ENCODE measurements at regions not wholly inside any gene's neighbourhood (a gene's known extent, or its start where the extent isn't known, plus 50 kb on each side); places are given as distances from the start of the nearest gene placed in this dataset.

DNA sequence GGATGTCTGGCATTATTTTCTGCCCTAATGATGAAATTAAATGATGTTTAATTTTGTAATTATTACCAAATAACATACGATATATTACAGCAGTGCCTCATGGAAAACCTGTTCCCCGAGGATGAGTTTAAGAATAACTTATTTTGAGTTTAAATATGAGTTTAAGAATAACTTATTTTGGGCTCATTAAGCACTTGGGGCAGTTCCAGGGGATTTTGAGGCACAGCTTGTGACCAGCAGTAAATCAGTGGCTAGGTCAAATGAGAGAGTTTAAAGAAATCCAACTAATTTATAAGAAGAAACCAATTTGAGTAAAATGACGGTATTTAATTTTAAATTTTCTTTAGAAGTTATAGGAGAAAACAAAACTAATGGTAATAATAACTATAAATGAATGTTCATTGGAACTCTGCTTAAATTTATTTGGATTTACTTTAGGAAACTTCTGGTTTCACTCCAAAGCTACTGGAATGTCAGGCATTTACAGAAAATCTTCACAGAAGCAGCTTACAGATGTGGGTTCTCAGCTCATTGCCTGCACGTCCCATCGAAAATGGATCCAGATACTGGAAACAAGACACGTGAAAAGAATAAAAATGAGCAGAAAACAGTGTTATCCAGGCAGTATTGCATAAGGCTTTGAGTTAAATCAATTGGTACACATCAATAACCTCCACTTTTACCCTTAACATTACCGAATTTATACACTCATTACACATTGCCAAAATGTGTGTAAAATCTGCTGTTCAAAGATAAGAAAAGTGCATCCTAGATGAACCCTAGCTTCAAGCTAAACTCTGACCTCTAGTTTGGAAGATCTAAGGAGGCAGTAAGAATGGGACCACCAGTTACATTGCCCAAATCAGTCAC is 784.5 kb upstream of the IGFBP3 start:
- WGBS, 10 experiments, result 14 to 100% (median 86%) methylated on average over 2 to 7 of the region's 7 CpGs
- ATAC-seq (replicated peaks in 6 of 8), result no peak
- no peak overlapping the region for H3K27ac ChIP-seq
- no peak overlapping the region for H3K4me3 ChIP-seq
- in situ Hi-C loops (cut with MboI; ENCODE audit: low pct_unique_long_range_greater_than_20kb in 2 of 9, low sequenced_read_pairs in 9 of 9, unreplicated experiment in 9 of 9), result no loop called here
- no peaks in the 10 kb centered on the region for H3K4me1 ChIP-seq (replicated peaks in 1 of 2)

DNA sequence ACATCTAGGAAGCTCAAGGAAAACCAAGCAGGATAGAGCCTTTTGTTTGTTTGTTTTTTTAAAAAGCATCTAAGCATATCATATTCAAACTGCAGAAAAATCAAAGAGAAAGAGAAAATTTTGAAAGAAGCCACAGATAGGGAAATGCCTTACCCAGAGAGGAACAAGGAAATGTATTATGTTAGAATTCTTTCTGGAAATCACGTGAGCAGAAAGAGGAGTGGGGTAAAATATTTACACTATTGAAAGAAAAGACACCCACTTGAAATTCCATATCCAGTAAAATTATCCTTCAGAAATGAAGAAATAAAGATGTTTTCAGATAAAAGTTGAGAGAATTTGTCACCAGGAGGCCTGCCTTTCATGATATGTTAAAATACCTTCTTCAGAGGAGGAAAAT is 775.7 kb upstream of the IGFBP3 start:
- in situ Hi-C loops (cut with MboI; ENCODE audit: low pct_unique_long_range_greater_than_20kb in 2 of 9, low sequenced_read_pairs in 9 of 9, unreplicated experiment in 9 of 9), result no loop called here
- no peak for ATAC-seq (replicated peaks in 6 of 8)
- 50 to 100% (median 100%) methylated on average over 1 of the region's 1 CpG; no CpG with 5 or more reads in 2 of the 10 experiments for WGBS, 10 experiments

DNA sequence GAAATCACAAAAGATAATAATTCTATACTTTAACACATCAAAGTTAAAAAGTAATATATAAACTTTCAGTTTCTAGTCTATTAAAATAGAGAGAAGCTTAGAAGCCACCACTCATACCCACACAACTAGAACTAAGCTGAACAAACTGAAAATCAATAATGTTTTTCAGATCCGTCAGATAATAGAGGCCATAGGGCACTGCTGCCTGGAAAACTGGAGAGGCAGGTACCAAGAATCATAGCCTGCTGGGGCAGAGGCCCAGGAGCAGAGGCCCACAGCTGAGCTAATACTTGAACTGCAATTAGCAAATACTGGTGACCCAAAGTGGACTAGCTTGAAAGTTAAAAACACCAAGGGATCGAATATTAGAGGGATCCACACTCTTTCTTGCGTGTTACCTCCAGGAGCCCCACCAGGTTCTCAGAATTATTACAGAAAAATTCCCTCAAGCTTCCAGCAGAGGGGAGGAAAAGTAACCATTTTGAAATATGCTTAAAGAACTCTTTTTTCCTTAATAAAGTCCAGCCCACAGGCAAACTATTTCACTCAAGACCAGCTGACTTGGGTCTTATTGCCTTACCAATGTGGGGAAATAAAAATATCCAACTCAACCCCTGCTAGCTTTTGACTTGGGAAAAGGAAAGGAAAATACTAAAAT is 774.1 kb upstream of the IGFBP3 start:
- H3K27ac ChIP-seq, result no peak overlapping the region
- peak in 1 of 8 experiments; percentile 58 for ATAC-seq (replicated peaks in 6 of 8)
- WGBS, 10 experiments, result 77 to 93% (median 79%) methylated on average over 1 to 3 of the region's 3 CpGs; no CpG with 5 or more reads in 3 of the 10 experiments
- in situ Hi-C loops (cut with MboI; ENCODE audit: low pct_unique_long_range_greater_than_20kb in 2 of 9, low sequenced_read_pairs in 9 of 9, unreplicated experiment in 9 of 9), result no loop called here
- H3K4me1 ChIP-seq (replicated peaks in 1 of 2), result no peaks in the 10 kb centered on the region
- no peak overlapping the region for H3K4me3 ChIP-seq

More for the DNA sequence above, 775.7 kb upstream of the IGFBP3 start:
- no peak overlapping the region for H3K27ac ChIP-seq
- H3K4me3 ChIP-seq, result no peak overlapping the region
- no peaks in the 10 kb centered on the region for H3K4me1 ChIP-seq (replicated peaks in 1 of 2)

DNA sequence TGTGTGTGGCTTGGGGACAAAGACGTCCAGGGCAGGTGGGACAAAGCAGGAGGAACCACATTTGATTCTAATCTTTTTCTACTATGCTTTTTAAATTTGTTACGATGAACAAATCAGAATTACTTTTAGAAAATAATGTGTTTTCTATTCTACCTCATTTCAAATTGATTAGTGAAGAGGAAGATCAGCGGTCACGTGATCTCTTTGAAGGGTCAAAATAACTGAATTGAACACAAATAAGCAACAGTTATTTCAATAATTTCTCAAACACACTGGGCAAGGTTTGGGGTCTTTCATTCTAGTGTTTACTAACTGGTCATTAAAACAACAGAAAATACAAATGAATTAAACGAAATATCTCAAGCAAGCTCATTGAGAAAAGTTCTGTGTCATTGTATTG is 773.0 kb upstream of the IGFBP3 start:
- in situ Hi-C loops (cut with MboI; ENCODE audit: low pct_unique_long_range_greater_than_20kb in 2 of 9, low sequenced_read_pairs in 9 of 9, unreplicated experiment in 9 of 9), result no loop called here
- Histone ChIP-seq H3K4me1 (replicated peaks in 1 of 2) (no peaks in the 10 kb centered on the region), H3K27ac (no peak overlapping the region), H3K4me3 (no peak overlapping the region)
- WGBS, 10 experiments, result 37 to 100% (median 71%) methylated on average over 1 to 5 of the region's 5 CpGs
- no peak for ATAC-seq (replicated peaks in 6 of 8)

DNA sequence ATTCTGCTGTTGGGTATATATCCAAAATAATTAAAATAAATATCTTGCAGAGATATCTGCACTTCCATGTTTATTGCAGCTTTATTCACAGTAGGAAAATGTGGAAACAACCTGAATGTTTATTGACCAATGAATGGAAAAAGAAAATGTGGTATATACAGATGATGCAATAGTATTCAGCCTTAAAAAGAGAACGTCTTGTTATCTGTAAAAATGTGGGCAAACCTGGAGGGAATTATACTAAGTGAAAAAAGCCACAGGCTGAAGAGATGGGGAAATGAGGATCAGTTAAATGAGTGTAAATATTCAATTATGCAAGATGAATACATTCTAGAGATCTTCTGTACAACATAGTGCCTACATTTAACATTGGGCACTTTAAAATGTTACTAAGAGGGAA is 766.1 kb upstream of the IGFBP3 start:
- in situ Hi-C loops (cut with MboI; ENCODE audit: low pct_unique_long_range_greater_than_20kb in 2 of 9, low sequenced_read_pairs in 9 of 9, unreplicated experiment in 9 of 9), result no loop called here
- 0 to 100% (median 67%) methylated on average over 1 of the region's 1 CpG; no CpG with 5 or more reads in 3 of the 10 experiments for WGBS, 10 experiments
- peak in 1 of 8 experiments; percentile 43 for ATAC-seq (replicated peaks in 6 of 8)
- Histone ChIP-seq H3K27ac (no peak overlapping the region), H3K4me3 (no peak overlapping the region), H3K4me1 (replicated peaks in 1 of 2) (no peaks in the 10 kb centered on the region)

DNA sequence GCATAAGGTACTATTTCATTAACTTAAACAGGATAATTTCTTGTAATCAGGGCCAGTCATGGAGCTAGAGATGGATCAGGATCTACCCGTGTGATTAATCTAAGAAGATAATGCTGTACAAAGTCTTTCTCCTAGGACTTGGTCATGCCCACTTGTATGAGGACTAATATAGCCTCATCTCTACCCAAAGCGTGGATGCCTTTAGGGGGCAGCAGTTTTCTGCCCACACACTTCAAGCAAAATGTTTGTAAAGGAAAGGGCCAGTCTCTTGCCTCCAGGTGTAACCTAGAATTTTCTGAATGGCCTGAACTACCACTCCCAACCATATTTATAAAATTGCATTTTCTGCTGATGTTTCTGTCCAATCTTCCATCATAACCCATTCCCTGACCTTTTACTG is 764.0 kb upstream of the IGFBP3 start:
- Histone ChIP-seq H3K27ac (no peak overlapping the region), H3K4me3 (no peak overlapping the region), H3K4me1 (replicated peaks in 1 of 2) (no peaks in the 10 kb centered on the region)
- 20 to 100% (median 77%) methylated on average over 1 to 2 of the region's 2 CpGs; no CpG with 5 or more reads in 2 of the 10 experiments for whole genome bisulfite sequencing, 10 experiments
- in situ Hi-C loops (cut with MboI; ENCODE audit: low pct_unique_long_range_greater_than_20kb in 2 of 9, low sequenced_read_pairs in 9 of 9, unreplicated experiment in 9 of 9), result no loop called here
- no peak for ATAC-seq (replicated peaks in 6 of 8)

DNA sequence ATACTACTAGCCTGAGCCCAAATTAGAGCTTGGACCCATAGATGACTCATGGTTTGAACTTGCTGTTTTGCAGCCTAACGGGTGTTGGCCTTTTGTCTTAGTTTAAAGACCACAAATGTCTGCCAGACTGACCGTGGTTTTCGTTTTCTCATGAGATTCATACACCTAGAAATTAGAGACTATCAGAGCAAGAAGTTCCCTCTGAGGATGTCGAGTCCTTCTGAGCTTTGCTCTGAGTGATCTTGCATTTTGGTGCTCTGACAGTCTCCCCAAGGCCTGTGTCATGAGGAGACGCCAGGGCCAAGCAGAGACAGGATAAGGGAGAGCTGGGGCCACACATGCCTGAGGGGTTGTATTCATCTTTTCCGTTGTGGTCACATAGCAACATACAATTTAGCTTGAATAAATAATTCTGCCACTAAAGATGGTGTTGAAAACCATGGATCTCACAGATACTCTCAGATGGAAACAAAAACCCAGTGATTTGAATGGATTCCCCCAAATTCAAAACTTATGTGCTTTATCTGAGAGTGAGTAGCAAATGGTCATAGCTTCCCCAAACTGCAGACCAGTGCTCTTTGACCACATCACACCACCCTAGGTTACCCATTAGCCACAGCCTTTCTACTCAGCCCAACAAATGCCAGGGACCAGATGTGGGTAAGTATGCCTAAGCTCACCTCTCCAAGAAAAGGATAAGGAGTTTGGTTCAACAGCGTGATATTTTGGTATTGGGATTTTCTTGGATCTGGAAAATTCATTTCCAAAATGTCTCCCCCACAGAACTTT is 762.0 kb upstream of the IGFBP3 start:
- H3K4me1 ChIP-seq (replicated peaks in 1 of 2), result no peaks in the 10 kb centered on the region
- H3K27ac ChIP-seq, result no peak overlapping the region
- in situ Hi-C loops (cut with MboI; ENCODE audit: low pct_unique_long_range_greater_than_20kb in 2 of 9, low sequenced_read_pairs in 9 of 9, unreplicated experiment in 9 of 9), result no loop called here
- ATAC-seq (replicated peaks in 6 of 8), result peak in 2 of 8 experiments; percentile 43 to 58
- H3K4me3 ChIP-seq, result no peak overlapping the region
- 7 to 100% (median 82%) methylated on average over 1 to 7 of the region's 7 CpGs; no CpG with 5 or more reads in 1 of the 10 experiments for WGBS, 10 experiments

DNA sequence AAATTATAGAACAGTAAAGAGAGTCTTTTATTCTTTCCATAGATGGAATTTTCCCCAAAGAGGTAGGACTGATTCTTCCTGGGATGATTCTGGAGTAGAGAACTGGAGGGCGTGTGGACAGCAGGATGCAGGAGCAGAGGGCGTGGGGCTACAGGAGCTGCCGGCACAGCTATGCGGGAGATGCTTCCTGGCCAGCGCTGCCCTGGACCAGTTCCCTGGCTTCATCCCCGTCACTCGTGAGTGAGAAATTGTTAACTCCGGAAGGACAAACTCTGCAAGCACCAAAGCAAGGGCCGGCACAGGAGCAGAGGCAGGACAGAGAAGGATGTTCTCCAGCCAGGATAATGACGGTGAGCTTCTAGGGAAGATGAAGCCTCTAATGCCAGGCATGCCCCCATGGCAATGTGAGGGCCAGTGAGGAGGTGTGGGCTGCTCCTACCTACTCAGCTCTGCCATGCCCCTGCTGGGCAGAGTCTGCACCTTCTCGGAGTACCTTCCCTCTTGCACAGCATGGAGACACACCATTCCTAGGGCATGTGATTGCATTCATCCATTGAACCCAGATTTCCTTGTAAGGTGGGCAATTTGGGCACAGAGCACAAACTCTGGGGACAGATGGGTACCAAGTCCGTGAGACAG is 760.9 kb upstream of the IGFBP3 start:
- H3K27ac ChIP-seq, result no peak overlapping the region
- peak in 1 of 8 experiments; percentile 34 for ATAC-seq (replicated peaks in 6 of 8)
- no peaks in the 10 kb centered on the region for H3K4me1 ChIP-seq (replicated peaks in 1 of 2)
- in situ Hi-C loops (cut with MboI; ENCODE audit: low pct_unique_long_range_greater_than_20kb in 2 of 9, low sequenced_read_pairs in 9 of 9, unreplicated experiment in 9 of 9), result no loop called here
- 0 to 100% (median 83%) methylated on average over 1 to 8 of the region's 12 CpGs; no CpG with 5 or more reads in 1 of the 10 experiments for WGBS, 10 experiments
- no peak overlapping the region for H3K4me3 ChIP-seq

DNA sequence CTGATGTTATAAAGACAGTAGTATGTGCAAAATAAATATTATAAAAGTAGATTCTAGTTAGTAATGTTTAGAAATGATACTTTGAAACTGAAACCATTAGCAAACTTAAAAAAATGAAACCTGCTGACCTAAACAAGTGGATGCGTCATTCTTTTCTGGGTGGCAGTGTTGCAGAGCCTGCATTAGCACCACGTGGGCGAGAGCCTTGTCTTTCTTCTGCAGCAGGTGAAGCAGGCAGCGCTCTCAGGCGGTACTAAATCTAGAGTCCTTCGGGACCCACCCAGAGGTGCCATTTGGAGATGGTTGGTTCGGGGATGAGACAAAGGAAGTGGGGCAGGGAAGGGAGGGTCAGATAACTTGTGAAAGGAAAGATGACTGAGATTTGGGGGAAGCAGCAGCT is 759.1 kb upstream of the IGFBP3 start:
- Histone ChIP-seq H3K4me1 (replicated peaks in 1 of 2) (no peaks in the 10 kb centered on the region), H3K27ac (no peak overlapping the region), H3K4me3 (no peak overlapping the region)
- WGBS, 10 experiments, result 28 to 93% (median 80%) methylated on average over 2 to 6 of the region's 7 CpGs; no CpG with 5 or more reads in 2 of the 10 experiments
- in situ Hi-C loops (cut with MboI; ENCODE audit: low pct_unique_long_range_greater_than_20kb in 2 of 9, low sequenced_read_pairs in 9 of 9, unreplicated experiment in 9 of 9), result no loop called here
- ATAC-seq (replicated peaks in 6 of 8), result no peak

DNA sequence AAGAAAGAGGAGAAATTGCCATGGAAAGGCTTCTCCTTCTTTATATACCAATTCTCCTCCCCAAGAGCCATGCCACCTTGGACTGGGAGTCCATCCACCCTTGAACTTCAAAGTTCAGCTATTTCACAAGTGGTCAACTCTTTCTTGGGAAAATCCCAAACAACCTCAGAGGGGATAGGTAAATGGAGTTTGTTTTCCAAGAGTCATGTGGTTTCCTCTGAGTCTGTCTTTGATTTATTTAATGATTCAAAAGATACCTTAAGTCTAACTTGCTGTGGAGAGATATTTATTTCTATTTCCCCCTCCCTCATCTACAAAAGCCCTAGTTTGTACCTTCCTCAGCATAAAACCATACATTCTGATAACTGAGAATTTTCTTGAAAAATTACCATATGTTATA is 758.6 kb upstream of the IGFBP3 start:
- no peak overlapping the region for H3K4me3 ChIP-seq
- in situ Hi-C loops (cut with MboI; ENCODE audit: low pct_unique_long_range_greater_than_20kb in 2 of 9, low sequenced_read_pairs in 9 of 9, unreplicated experiment in 9 of 9), result no loop called here
- no peak overlapping the region for H3K27ac ChIP-seq
- no peak for ATAC-seq (replicated peaks in 6 of 8)
- no peaks in the 10 kb centered on the region for H3K4me1 ChIP-seq (replicated peaks in 1 of 2)

DNA sequence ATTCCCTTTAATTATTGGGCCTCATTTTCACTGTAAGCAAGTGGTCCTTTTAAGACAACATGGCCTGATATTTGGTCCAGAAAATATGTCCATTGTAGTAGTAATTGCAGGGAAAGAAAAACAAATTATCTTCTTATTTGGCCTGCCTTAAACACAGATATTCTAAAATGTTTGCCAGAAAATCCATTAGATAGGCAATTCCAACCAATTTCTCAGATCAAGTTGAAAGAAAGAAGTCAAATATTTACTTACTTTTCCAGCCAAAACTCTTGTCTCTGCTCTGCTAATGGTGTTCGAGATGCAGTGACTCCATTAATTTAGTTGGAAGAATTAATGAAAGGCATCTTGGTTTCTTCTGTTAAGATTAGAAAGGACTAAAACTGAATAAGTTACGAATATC is 757.3 kb upstream of the IGFBP3 start:
- no peak for ATAC-seq (replicated peaks in 6 of 8)
- Histone ChIP-seq H3K27ac (no peak overlapping the region), H3K4me1 (replicated peaks in 1 of 2) (no peaks in the 10 kb centered on the region), H3K4me3 (no peak overlapping the region)
- WGBS, 10 experiments, result 29 to 100% (median 89%) methylated on average over 1 to 2 of the region's 2 CpGs; no CpG with 5 or more reads in 1 of the 10 experiments
- in situ Hi-C loops (cut with MboI; ENCODE audit: low pct_unique_long_range_greater_than_20kb in 2 of 9, low sequenced_read_pairs in 9 of 9, unreplicated experiment in 9 of 9), result no loop called here

DNA sequence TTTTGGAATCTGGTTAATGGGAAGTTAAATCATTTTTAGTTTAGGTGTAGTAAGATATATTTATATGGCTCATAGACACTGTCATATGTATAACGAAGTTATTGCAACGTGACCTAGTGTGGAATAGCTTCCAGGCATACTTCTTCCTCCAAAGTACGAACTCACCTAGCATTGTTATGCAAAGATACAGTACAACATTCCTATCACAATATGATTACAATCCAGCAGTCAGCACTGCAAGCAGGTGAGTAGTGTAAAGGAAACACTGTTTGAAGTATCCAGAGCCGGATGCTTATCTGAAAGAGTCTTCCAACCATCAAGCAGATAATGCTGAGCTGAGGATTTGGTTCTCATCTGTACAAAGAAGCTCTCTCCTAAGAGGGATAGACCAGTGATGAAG is 754.4 kb upstream of the IGFBP3 start:
- in situ Hi-C loops (cut with MboI; ENCODE audit: low pct_unique_long_range_greater_than_20kb in 2 of 9, low sequenced_read_pairs in 9 of 9, unreplicated experiment in 9 of 9), result no loop called here
- 42 to 100% (median 87%) methylated on average over 1 to 4 of the region's 4 CpGs; no CpG with 5 or more reads in 2 of the 10 experiments for WGBS, 10 experiments
- no peaks in the 10 kb centered on the region for H3K4me1 ChIP-seq (replicated peaks in 1 of 2)
- ATAC-seq (replicated peaks in 6 of 8), result no peak
- H3K4me3 ChIP-seq, result no peak overlapping the region
- no peak overlapping the region for H3K27ac ChIP-seq

DNA sequence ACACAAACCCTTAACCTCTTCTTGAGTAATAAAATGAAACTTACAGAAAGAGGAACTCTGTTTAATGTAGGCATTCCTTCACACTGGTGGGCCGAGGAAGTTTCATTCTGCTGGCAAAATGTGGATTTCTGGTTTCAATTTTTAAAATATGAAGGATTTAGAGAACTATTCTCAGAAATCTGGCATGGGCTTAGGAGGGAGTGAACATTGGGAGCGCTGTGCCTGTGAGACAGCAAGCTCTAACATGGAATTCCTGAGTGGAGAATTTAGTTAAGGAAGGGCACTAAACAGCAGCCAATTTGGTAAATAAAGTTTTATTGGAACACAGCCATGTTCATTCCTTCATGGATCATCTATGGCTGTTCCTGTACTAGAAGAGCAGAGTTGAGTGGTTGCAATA is 751.8 kb upstream of the IGFBP3 start:
- no peak overlapping the region for H3K4me3 ChIP-seq
- no peaks in the 10 kb centered on the region for H3K4me1 ChIP-seq (replicated peaks in 1 of 2)
- in situ Hi-C loops (cut with MboI; ENCODE audit: low pct_unique_long_range_greater_than_20kb in 2 of 9, low sequenced_read_pairs in 9 of 9, unreplicated experiment in 9 of 9), result no loop called here
- H3K27ac ChIP-seq, result no peak overlapping the region
- 0 to 100% (median 88%) methylated on average over 1 to 2 of the region's 2 CpGs; no CpG with 5 or more reads in 1 of the 10 experiments for WGBS, 10 experiments
- no peak for ATAC-seq (replicated peaks in 6 of 8)
